HG03521 (cell line): ENCODE measurements at regions not wholly inside any gene's neighbourhood (a gene's known extent, or its start where the extent isn't known, plus 50 kb on each side); places are given as distances from the start of the nearest gene placed in this dataset.
"Not testable (repeated sequence)": the region's sequence is repeated elsewhere in the genome, so short reads cannot be mapped to it uniquely, and the experiment has no call there.

Source experiments
- ATAC-seq: cut with Tn5 transposase; IDR thresholded peaks from one replicate; pipeline ENCODE4 v1.9.1; 2021; ENCODE audit warnings: mild to moderate bottlenecking, moderate library complexity; ENCODE audit not compliant: unreplicated experiment

DNA sequence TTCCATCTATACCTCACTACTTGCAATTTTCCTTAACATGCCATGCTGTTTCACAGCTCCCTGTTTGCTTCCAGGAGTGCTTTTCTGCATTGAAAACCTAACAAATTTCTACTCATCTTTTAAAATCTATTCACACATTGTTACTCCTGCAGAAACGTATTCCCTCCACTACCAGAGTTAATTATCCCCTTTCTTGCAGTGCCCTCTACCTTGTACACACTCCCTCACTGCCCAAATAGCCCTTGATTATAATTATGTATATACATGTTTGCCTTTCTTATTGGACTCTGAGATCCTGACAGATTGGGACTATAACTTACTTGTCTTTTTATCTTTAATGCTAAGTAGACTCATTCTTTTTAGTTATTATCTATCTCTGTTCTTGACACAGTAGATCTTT, 325.0 kb downstream of the OXSM start:
- ATAC-seq = no peak

DNA sequence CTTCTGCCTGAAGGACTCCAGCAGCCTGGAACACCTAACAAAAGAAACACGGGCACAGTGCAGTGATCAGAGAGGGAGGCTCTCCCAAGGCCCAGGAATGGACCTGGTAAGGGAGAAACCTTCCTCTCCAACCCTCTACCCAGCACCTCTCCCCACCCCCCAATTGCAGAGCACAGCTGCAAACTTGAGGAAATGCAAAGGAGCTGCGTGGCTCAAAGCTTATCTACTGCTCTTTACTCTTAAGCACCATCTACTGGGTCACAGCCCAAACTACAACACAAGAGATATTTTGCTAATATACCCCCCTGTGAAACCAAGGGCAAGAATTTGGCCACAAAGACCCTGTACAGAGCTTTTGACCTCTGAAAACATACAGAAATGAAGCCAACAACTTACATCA, 328.3 kb downstream of the OXSM start:
- no peak for ATAC-seq

DNA sequence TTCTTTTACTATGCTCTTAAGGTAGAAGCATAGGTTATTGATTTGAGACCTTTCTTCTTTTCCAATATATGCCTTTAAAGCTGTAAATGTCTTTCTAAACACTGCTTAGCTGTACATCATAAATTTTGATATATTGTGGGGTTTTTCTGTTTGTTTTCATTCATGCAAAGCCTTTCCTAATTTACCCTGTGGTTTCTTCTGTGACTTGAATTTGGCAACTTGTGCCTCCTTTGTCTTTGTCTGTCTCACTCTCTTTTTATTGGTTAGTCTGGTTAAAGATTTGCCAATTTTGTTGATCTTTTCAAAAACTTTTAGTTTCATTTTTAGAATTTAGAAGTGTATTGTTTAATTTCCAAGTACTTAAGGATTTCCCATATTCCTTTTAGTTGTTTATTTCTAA, 343.1 kb downstream of the OXSM start:
- no peak for ATAC-seq

DNA sequence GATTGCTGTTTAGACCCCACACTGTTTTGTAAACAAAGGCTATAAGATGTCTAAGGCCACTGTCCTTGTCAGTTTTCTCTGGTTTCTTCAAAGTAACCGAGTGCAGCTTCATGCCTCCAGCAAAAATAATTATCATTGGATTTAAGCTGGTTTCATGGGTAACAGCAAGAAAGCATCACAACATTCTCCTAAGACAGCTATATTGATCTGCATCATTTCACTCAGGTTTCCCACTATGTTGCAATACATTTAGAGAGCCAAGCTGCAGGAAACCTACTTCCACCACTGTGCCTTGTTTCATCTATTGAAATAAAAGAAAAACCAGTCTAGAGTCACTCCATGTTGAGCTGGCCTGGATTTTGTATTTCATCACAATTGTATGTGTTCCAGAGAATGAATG, 351.4 kb downstream of the OXSM start:
- no peak for ATAC-seq

- ATAC-seq = no peak
Measured at GRCh38 chr3:26145769-26146168, 355.9 kb downstream of the OXSM start.

DNA sequence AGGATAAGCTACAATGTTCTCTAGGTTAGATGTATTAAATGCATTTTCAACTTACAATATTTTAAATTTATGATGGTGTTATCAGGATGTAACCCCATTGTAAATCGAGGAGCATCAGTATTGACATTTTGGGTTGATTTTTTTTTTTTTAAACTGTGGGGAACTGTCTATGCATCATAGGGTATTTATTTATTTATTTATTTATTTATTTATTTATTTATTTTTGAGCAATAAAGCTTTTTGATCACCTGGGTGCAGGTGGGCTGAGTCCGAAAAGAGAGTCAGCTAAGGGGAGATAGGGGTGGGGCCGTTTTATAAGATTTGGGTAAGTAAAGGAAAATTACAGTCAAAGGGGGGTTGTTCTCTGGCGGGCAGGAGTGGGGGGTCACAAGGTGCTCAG, 367.5 kb downstream of the OXSM start:
- not testable (repeated sequence) for ATAC-seq

DNA sequence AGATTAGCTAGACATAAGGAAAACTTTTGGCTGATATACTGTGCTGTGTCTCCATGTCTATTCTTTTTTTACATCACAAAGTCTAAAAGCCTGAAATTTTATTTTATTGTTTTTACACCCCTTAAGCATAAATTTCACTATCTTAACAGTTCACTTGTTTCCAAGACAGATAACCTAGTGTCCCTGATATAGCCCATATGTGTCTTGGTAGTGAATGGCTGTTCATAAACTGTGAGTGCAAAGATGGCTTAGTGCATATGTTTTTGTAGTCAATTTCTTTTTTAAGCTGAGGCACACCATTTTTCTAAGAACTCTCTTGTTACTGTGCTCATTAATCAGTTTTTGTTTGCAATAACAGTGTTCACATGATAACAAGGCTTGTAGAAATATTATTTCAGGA, 381.1 kb downstream of the OXSM start:
- no peak for ATAC-seq

DNA sequence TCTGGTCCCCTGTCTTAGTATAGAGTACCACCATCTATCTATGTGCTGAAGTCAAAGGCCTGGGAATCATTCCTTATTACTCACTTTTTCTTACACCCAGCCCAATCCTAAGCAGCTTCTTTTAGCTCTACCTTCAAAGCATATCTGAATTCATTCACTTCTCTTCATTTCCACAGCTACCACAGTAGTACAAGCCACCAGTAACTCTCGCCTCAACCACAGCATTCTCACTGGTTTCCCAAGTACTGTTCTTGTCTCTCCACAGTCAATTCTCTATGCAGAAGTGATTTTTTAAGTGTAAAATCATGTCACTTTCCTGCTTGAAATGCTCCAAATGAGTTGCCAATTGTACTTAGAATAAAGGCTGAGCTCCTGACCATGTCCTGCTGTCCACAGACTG, 401.7 kb downstream of the OXSM start:
- ATAC-seq = no peak

DNA sequence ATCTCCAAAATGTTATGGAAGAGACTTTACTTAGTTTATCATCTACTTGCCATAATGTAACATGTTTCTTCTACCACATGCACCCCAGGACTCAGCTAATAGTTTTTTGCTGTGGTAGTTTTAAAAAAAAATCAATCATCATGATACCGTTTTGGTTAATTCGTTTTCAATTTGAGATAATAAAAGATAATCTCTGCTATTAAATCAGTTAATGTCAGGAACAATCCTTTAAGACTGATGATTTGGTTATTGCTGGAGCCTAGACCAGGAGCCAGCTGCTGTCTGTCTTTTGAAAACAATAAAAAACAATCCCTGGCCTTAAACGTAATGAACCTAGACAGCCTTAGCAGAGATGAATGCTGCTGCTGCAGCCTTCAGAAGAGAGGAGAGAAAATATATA, 403.7 kb downstream of the OXSM start:
- ATAC-seq = no peak

DNA sequence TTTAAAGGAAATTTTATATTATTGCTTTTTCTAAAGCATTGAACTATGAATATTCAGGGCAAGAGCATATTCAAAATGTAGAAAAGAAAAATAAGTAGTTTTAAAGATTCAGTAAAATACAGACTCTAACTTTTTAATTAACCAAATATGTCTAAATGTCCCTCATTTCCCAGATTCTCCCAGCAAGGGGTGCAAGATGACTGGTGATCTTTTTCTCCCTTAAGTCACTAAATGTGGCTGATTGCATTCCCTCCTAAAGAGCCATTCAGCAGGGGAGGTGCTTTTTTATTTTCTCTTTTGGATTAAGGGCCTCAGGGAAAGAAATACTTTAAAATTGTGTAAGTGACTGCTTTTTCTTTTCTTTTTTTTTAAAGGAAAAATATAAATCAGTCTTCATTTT, 406.9 kb downstream of the OXSM start:
- ATAC-seq = no peak

DNA sequence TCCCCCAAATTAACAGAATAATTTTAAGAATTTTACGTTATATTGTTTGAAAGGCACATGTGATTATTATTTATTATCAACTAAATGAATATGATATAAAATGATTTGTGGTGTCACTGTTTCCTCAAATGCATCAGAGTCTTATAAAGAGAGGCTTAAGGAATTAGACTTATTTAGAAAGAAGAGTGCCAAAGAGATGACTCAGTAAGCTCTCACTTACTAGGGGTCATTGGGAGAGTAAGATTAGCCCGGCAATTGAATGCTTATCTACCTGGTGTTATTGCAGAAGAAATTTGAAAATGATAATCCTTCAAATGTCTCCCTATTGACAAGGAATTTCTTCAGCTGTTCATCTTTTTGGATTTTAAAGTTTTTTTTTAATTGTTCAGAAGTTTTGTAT, 408.7 kb downstream of the OXSM start:
- no peak for ATAC-seq

GRCh38 chr3:26202169-26202568, 412.3 kb downstream of the OXSM start:
- ATAC-seq = no peak

GRCh38 chr3:26205475-26205874, 415.6 kb downstream of the OXSM start:
- no peak for ATAC-seq

GRCh38 chr3:26208201-26208600, 414.4 kb upstream of the LRRC3B start:
- ATAC-seq = no peak

GRCh38 chr3:26229801-26230200, 392.8 kb upstream of the LRRC3B start:
- no peak for ATAC-seq

DNA sequence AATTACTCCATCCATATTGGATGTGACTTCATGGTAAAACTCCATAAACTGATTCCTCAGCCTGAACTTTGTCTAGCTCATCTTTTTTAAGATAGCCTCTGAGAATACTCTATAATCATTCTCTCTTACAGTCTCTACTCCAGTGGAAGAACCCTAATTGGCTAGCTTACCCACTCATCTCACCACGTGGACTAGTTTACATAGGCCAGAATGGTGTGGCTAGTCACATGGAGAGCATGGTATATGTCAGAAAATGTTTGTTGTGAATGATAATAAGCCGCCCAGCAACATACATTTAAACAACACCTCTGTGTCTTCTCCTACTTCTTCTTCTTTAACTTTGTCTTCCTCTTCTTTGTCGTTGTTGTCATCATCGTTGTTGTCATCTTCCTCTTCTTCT, 389.2 kb upstream of the LRRC3B start:
- no peak for ATAC-seq

GRCh38 chr3:26236531-26236930, 386.0 kb upstream of the LRRC3B start:
- ATAC-seq = no peak

GRCh38 chr3:26237036-26237682, 385.4 kb upstream of the LRRC3B start:
- ATAC-seq = no peak

DNA sequence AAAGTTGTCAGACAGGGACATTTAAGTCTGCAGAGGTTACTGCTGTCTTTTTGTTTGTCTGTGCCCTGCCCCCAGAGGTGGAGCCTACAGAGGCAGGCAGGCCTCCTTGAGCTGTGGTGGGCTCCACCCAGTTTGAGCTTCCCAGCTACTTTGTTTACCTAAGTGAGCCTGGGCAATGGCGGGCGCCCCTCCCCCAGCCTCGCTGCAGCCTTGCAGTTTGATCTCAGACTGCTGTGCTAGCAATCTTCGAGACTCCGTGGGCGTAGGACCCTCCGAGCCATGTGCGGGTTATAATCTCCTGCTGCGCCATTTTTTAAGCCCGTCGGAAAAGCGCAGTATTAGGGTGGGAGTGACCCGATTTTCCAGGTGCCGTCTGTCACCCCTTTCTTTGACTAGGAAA, 378.0 kb upstream of the LRRC3B start:
- ATAC-seq = not testable (repeated sequence)

- no peak for ATAC-seq
Measured at GRCh38 chr3:26245236-26245635, 377.3 kb upstream of the LRRC3B start.

- no peak for ATAC-seq
Measured at GRCh38 chr3:26246901-26247300, 375.7 kb upstream of the LRRC3B start.

GRCh38 chr3:26247712-26248111, 374.9 kb upstream of the LRRC3B start:
- no peak for ATAC-seq

- ATAC-seq = no peak
Measured at GRCh38 chr3:26252001-26252400, 370.6 kb upstream of the LRRC3B start.
